Spleen (tissue), 11 donors: ENCODE measurements at regions not wholly inside any gene's neighbourhood (a gene's known extent, or its start where the extent isn't known, plus 50 kb on each side); places are given as distances from the start of the nearest gene placed in this dataset.

ENCODE experiments used
- DNase-seq: peaks from one replicate; pipeline ENCODE4 v3.0.0-alpha.2; 2020
- H3K27ac ChIP-seq, 8 donors: fragments of 200-600 bp; sonication (generic) in 7 of 8; 1 replicate in 4 of 8; 2 replicates in 4 of 8; pipeline versions ENCODE4 v1.5.0 to v1.8.0; 2016 to 2021; ENCODE audit warnings: inconsistent platforms in 4 of 8, mild to moderate bottlenecking in 4 of 8, moderate library complexity in 1 of 8
- H3K27me3 ChIP-seq, 7 donors: fragments of 200-600 bp; sonication (generic) in 6 of 7; replicated peaks in 1 of 7; 1 replicate in 4 of 7; 2 replicates in 3 of 7; pipeline versions ENCODE4 v1.5.0 to v1.8.0; 2016 to 2021; ENCODE audit warnings: inconsistent platforms in 3 of 7, mild to moderate bottlenecking in 1 of 7
- H3K36me3 ChIP-seq, 6 donors: fragments of 200-600 bp; sonication (generic) in 5 of 6; 1 replicate in 4 of 6; 2 replicates in 2 of 6; pipeline versions ENCODE4 v1.5.0 to v1.8.0; 2016 to 2021; ENCODE audit warnings: inconsistent platforms in 2 of 6
- H3K4me1 ChIP-seq, 6 donors: fragments of 200-600 bp; sonication (generic) in 5 of 6; 1 replicate in 3 of 6; 2 replicates in 3 of 6; pipeline versions ENCODE4 v1.5.0 to v1.8.0; 2016 to 2021; ENCODE audit warnings: inconsistent platforms in 3 of 6
- H3K4me3 ChIP-seq, 8 donors: fragments of 200-600 bp; sonication (generic) in 7 of 8; 1 replicate in 4 of 8; 2 replicates in 4 of 8; pipeline versions ENCODE4 v1.5.0 to v1.8.0; 2016 to 2021; ENCODE audit warnings: inconsistent platforms in 4 of 8, mild to moderate bottlenecking in 4 of 8, moderate library complexity in 2 of 8
- H3K9me3 ChIP-seq, 8 donors: fragments of 200-600 bp; sonication (generic) in 7 of 8; 1 replicate in 4 of 8; 2 replicates in 4 of 8; pipeline versions ENCODE4 v1.5.0 to v1.8.0; 2016 to 2021; ENCODE audit warnings: inconsistent platforms in 4 of 8
- CTCF ChIP-seq, 11 experiments: fragments of 200-600 bp in 7 of 11; fragments of 450-650 bp in 4 of 11; sonication (generic) in 4 of 11; IDR thresholded peaks in 8 of 11; conservative IDR thresholded peaks in 3 of 11; 1 replicate in 7 of 11; 2 replicates in 4 of 11; pipeline versions ENCODE4 v1.4.0 to v1.8.0; 2016 to 2021; ENCODE audit warnings: antibody characterized with exemption in 11 of 11, inconsistent platforms in 4 of 11, mild to moderate bottlenecking in 1 of 11
- POLR2A ChIP-seq, 3 donors: fragments of 450-650 bp; IDR thresholded peaks; one replicate each; pipeline ENCODE4 v1.5.1; 2017; ENCODE audit warnings: antibody characterized with exemption in 3 of 3, mild to moderate bottlenecking in 1 of 3
- POLR2AphosphoS5 ChIP-seq, 3 donors: sonication (generic); formaldehyde crosslinking; IDR thresholded peaks; one replicate each; pipeline ENCODE4 v1.5.1; 2017; ENCODE audit warnings: antibody characterized with exemption in 3 of 3
- WGBS, 5 donors: extraction: QIAGEN DNeasy Blood & Tissue Kit in 3 of 5; methylation state at CpG; one replicate each; pipeline versions ENCODE4 v1.1.5 to v1.1.7; 2013 to 2018; 5-methylcytosine and 5-hydroxymethylcytosine counted together
- intact Hi-C: fragments of 100-400 bp; cut with DNase I; formaldehyde crosslinking; loops from one replicate; pipeline ENCODE4 v1.15.0; 2023; ENCODE audit warnings: low total_unique reads
- donor health status: healthy with polysubstance abuse.
- donor health status: DM: no; HTN: no; CAD: no; lungs with moderate emphysema.
- donor health status: DM: no; HTN: no; CAD: no.
- donor health status: Bipolar disorder and iron deficiency.
- donor health status: healthy.
- donor health status: DM: no; HTN: no; CAD: no.
- donor health status: DM: yes; HTN: yes; CAD: no.

- no peak for DNase-seq
- Histone ChIP-seq H3K4me1 (peaks cover 0 to 12% (median 0%) of the 10 kb centered on the region in 6 donors), H3K27me3 (no peaks in the 10 kb centered on the region), H3K4me3 (no peak overlapping the region), H3K9me3 (no peaks in the 10 kb centered on the region), H3K36me3 (no peaks in the 10 kb centered on the region), H3K27ac (no peak overlapping the region)
- intact Hi-C loops, result no loop called here
- 62 to 79% (median 75%) methylated on average over 5 of the region's 5 CpGs for WGBS, 5 donors
- TF ChIP-seq POLR2AphosphoS5 (IDR thresholded peaks at IDR 0.05) (no peak), POLR2A (IDR thresholded peaks at IDR 0.05) (no peak), CTCF (IDR thresholded peaks at IDR 0.05 in 8 of 11, conservative IDR thresholded peaks at IDR 0.05 in 3 of 11) (no peak)
Observed at GRCh38 chr14:98965076-98965475, 306.9 kb downstream of the BCL11B start.

- 77 to 89% (median 81%) methylated on average over 3 of the region's 3 CpGs for WGBS, 5 donors
- no peak for DNase-seq
- Histone ChIP-seq H3K4me3 (no peak overlapping the region), H3K27me3 (no peaks in the 10 kb centered on the region), H3K9me3 (no peaks in the 10 kb centered on the region), H3K27ac (no peak overlapping the region), H3K4me1 (peaks cover 0 to 12% (median 0%) of the 10 kb centered on the region in 6 donors), H3K36me3 (no peaks in the 10 kb centered on the region)
- intact Hi-C loops, result no loop called here
- TF ChIP-seq POLR2AphosphoS5 (IDR thresholded peaks at IDR 0.05) (no peak), CTCF (IDR thresholded peaks at IDR 0.05 in 8 of 11, conservative IDR thresholded peaks at IDR 0.05 in 3 of 11) (no peak), POLR2A (IDR thresholded peaks at IDR 0.05) (no peak)
Observed at GRCh38 chr14:98966016-98966415, 306.0 kb downstream of the BCL11B start.

GRCh38 chr14:98966475-98967162 is 305.4 kb downstream of the BCL11B start:
- no peak for TF ChIP-seq POLR2A (IDR thresholded peaks at IDR 0.05)
- no peak for TF ChIP-seq POLR2AphosphoS5 (IDR thresholded peaks at IDR 0.05)
- no peak for TF ChIP-seq CTCF (IDR thresholded peaks at IDR 0.05 in 8 of 11, conservative IDR thresholded peaks at IDR 0.05 in 3 of 11)
- no peak for DNase-seq
- intact Hi-C loops, result no loop called here
- Histone ChIP-seq H3K27ac (no peak overlapping the region), H3K4me3 (no peak overlapping the region), H3K27me3 (no peaks in the 10 kb centered on the region), H3K9me3 (no peaks in the 10 kb centered on the region), H3K36me3 (no peaks in the 10 kb centered on the region), H3K4me1 (peaks cover 0 to 12% (median 0%) of the 10 kb centered on the region in 6 donors)
- 68 to 83% (median 77%) methylated on average over 6 of the region's 6 CpGs for WGBS, 5 donors

GRCh38 chr14:98974113-98974512 is 297.9 kb downstream of the BCL11B start:
- no peak overlapping the region for H3K4me3 ChIP-seq
- intact Hi-C loops, result no loop called here
- no peaks in the 10 kb centered on the region for H3K27me3 ChIP-seq
- no peak for TF ChIP-seq POLR2A (IDR thresholded peaks at IDR 0.05)
- no peak for TF ChIP-seq POLR2AphosphoS5 (IDR thresholded peaks at IDR 0.05)
- no peak for TF ChIP-seq CTCF (IDR thresholded peaks at IDR 0.05 in 8 of 11, conservative IDR thresholded peaks at IDR 0.05 in 3 of 11)
- H3K27ac ChIP-seq, result no peak overlapping the region
- no peaks in the 10 kb centered on the region for H3K36me3 ChIP-seq
- H3K9me3 ChIP-seq, result peaks cover 0 to 16% (median 13%) of the 10 kb centered on the region in 8 donors
- WGBS, 5 donors, result 79 to 97% (median 87%) methylated on average over 1 of the region's 1 CpG
- no peak for DNase-seq
- no peaks in the 10 kb centered on the region for H3K4me1 ChIP-seq
